IPS DF 4.7 (cell line): ENCODE measurements at regions not wholly inside any gene's neighbourhood (a gene's known extent, or its start where the extent isn't known, plus 50 kb on each side); places are given as distances from the start of the nearest gene placed in this dataset.

Source experiments
- DNase-seq: peaks from one replicate; pipeline ENCODE4 v3.0.0-alpha.2; 2013; ENCODE audit warnings: low spot score; ENCODE audit errors: extremely low read depth

GRCh38 chr9:13603921-13604320 is 324.4 kb upstream of the MPDZ start:
- DNase-seq, result no peak

- no peak for DNase-seq
Observed at GRCh38 chr9:13598738-13599137, 319.2 kb upstream of the MPDZ start.

GRCh38 chr9:13597427-13597826 is 317.9 kb upstream of the MPDZ start:
- no peak for DNase-seq

- no peak for DNase-seq
Observed at GRCh38 chr9:13597004-13597403, 317.5 kb upstream of the MPDZ start.

GRCh38 chr9:13596383-13596970 is 317.0 kb upstream of the MPDZ start:
- no peak for DNase-seq

GRCh38 chr9:13590996-13591395 is 311.5 kb upstream of the MPDZ start:
- DNase-seq, result no peak

GRCh38 chr9:13589034-13589737 is 309.7 kb upstream of the MPDZ start:
- DNase-seq, result no peak

- no peak for DNase-seq
Observed at GRCh38 chr9:13588151-13589033, 308.9 kb upstream of the MPDZ start.

GRCh38 chr9:13587571-13587970 is 308.1 kb upstream of the MPDZ start:
- DNase-seq, result no peak

GRCh38 chr9:13586587-13587374 is 307.3 kb upstream of the MPDZ start:
- no peak for DNase-seq

- no peak for DNase-seq
Observed at GRCh38 chr9:13580760-13581159, 301.3 kb upstream of the MPDZ start.

- DNase-seq, result no peak
Observed at GRCh38 chr9:13580131-13580530, 300.6 kb upstream of the MPDZ start.

GRCh38 chr9:13576101-13576500 is 296.6 kb upstream of the MPDZ start:
- no peak for DNase-seq

GRCh38 chr9:13575558-13575957 is 296.1 kb upstream of the MPDZ start:
- no peak for DNase-seq

GRCh38 chr9:13570068-13570974 is 290.8 kb upstream of the MPDZ start:
- no peak for DNase-seq

GRCh38 chr9:13569602-13570067 is 290.1 kb upstream of the MPDZ start:
- no peak for DNase-seq

- no peak for DNase-seq
Observed at GRCh38 chr9:13568841-13569601, 289.5 kb upstream of the MPDZ start.

GRCh38 chr9:13568405-13568804 is 288.9 kb upstream of the MPDZ start:
- no peak for DNase-seq

GRCh38 chr9:13567833-13568232 is 288.3 kb upstream of the MPDZ start:
- DNase-seq, result no peak

- DNase-seq, result no peak
Observed at GRCh38 chr9:13557746-13558145, 278.3 kb upstream of the MPDZ start.
